HT-29 (cell line): ENCODE measurements at regions not wholly inside any gene's neighbourhood (a gene's known extent, or its start where the extent isn't known, plus 50 kb on each side); places are given as distances from the start of the nearest gene placed in this dataset.

Experiments used
- DNase-seq: peaks from one replicate; pipeline ENCODE4 v3.0.0-alpha.2; 2015; ENCODE audit warnings: low spot score

- no peak for DNase-seq
Measured at GRCh38 chr3:151935446-151935845, 62.0 kb downstream of the SUCNR1 start.

- no peak for DNase-seq
Measured at GRCh38 chr3:151940481-151940880, 67.0 kb downstream of the SUCNR1 start.

GRCh38 chr3:151943539-151943938, 70.1 kb downstream of the SUCNR1 start:
- DNase-seq: no peak

DNA sequence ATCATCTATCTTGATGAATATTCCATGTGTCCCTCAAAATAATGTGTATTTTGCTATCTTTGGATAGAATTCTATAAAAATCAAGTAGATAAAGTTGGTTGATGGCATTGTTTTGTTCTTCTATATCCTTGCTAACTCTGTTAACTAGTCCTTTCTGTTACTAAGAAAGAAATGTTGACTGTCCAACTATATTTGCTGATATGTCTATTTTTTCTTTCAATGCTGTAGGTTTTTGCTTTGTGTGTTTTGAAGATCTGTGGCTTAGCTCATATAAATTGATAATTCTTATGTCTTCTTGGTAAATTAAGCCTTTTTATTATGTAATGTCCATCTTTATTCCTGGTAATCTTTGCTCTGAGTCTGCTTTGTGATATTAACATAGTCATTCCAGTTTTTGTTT, 70.9 kb downstream of the SUCNR1 start:
- DNase-seq: no peak

- no peak for DNase-seq
Measured at GRCh38 chr3:151946606-151947005, 73.2 kb downstream of the SUCNR1 start.

- DNase-seq: peak; percentile 38
Measured at GRCh38 chr3:151949706-151950105, 76.3 kb downstream of the SUCNR1 start.

GRCh38 chr3:151955356-151955755, 81.9 kb downstream of the SUCNR1 start:
- no peak for DNase-seq

DNA sequence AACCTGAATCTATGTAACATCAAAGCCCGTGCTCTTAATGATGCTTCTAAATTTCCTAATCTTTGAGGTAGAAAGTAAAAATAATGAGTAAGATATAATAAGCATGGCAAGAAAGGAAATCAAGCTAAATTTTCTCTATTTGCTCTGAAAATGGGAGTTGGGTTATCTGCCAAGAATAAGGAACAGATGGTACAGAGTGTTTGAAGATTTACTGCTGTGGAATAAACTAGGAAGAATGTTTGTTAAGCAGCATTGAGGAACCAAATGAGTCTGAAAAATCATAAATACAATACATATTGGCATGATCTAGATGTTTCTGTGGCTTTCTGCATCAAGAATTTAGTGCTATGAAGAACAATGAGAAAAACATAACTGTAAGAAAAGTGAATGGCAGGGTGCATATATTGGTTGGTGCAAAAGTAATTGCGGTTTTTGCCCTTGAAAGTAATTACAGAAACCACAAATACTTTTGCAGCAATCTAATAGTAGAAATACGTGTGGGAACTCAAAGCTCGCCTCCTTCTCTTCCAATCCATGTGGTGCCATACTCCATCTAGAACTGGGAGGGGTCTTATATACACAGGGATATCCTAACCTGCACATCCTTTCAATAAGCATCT, 87.6 kb downstream of the SUCNR1 start:
- DNase-seq: no peak

GRCh38 chr3:151962352-151962751, 88.9 kb downstream of the SUCNR1 start:
- no peak for DNase-seq

- no peak for DNase-seq
Measured at GRCh38 chr3:151962912-151963311, 89.5 kb downstream of the SUCNR1 start.

DNA sequence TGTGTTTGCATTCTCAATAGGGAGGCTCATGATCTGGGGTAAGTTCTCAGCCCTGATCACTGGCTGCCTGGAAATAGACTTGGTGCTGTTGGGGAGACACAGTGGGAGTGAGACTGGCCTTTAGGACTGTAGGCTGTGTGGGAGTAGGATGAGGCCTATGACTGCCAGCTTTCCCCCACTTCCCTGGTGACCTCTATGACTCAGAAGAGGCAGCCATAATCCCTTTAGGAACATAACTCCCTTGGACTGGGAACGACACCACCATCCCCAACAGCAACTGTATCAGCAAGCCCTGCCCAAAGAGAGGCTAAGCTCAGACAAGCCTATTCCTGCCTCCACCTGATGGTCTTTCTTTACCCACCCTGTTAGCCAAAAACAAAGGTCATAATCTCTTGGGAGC, 91.3 kb downstream of the SUCNR1 start:
- DNase-seq: no peak

DNA sequence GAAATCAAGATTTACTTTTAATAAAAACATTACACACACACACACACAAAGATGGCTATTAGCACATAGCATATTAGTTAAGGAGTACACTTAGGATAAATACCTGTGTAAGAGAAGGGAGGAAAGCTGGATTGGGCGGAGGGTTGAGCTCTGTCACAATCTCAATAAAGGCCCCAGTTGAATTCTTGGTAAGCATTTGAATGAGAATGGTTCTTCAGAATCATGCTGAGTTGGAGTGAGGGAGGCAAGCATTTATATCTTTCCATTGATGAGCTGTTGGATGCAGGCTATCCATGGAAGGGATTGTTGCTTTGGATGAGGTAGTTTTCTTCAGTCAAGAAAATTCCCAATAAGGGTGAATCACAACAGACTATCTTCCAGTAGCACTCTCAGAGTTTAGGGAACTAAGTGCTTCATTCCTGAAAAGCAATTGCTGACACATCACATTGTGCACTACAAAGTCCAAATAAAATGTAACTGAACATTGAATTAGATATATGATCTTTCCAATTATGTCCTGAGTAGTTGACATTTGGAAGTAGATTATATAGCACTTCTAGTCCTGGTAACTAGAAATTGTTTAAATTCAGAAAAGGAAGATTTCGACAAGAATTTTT, 95.7 kb downstream of the SUCNR1 start:
- no peak for DNase-seq

GRCh38 chr3:151971814-151972579, 98.6 kb downstream of the SUCNR1 start:
- DNase-seq: peak; percentile 92

DNA sequence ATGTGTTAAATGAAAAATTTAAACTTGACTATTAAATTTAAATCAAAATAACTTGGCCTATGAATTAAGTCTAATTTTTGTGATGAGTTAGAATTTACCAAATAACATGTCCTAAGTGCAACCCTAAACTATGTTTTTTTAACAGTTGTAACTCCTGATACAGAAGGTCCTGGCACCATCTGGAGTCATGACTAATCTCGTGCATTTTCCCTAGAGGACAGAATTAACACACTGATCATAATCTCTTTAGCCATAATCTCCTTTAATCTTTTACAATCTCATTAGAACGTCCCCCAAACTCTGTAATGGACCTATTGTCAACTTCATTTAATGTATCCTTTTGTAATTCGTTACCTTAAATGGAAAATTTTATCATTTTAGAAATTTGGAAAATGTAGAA, 100.6 kb downstream of the SUCNR1 start:
- no peak for DNase-seq

GRCh38 chr3:151976211-151977050, 103.0 kb downstream of the SUCNR1 start:
- peak; percentile 88 for DNase-seq

DNA sequence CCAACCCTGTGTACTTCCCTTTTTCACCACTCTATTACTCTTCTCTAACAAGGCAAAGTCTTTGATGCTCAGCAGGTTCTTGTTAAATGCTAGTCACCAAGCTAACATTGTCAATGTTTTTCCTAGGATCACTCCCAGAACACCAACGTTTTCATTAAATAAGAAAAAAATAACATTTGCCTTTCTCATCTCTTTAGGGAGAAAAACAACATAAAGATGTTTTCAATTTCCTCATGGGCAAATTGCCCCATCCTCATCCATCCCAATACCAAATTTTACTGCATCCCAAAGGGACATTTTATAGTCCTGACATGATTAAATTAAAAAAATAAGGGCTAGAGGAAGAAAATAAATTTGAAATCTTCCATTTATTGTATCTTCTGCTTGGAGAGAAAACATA, 106.5 kb downstream of the SUCNR1 start:
- no peak for DNase-seq

DNA sequence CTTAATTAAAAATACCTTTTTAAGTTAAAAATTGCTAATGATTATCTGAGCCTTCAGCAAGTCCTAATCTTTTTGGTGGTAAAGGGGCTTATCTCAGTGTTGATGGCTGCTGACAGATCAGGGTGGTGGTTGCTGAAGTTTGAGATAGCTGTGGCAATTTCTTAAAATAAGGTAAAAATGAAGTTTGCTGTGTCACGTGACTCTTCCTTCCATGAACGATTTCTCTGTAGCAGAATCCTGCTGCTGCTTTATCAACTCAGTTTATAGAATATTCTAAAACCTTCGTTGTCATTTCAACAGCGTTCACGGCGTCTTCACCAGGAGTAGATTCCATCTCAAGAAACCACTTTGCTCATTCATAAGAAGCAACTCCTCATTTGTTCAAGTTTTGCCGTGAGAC, 110.1 kb downstream of the SUCNR1 start:
- DNase-seq: no peak

GRCh38 chr3:151985787-151986430, 112.5 kb downstream of the SUCNR1 start:
- no peak for DNase-seq

DNA sequence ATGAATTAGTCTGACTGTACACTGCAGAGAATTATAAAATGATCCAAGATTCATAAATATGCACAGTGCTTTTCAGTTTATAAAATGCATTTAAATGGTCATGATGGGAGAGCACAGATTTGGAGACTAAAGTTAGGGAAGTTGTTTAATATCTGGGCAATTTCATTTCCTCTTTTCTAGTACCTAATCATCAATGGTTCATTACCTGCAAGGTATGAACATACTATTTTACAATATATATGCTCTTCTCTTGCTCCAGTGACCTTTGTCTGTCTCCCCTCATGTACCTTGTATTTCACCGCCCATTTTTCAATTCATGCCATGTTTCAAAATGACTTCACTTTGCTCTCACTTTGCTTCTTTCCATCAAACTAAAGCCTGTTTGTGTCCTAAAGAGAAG, 114.5 kb downstream of the SUCNR1 start:
- no peak for DNase-seq

DNA sequence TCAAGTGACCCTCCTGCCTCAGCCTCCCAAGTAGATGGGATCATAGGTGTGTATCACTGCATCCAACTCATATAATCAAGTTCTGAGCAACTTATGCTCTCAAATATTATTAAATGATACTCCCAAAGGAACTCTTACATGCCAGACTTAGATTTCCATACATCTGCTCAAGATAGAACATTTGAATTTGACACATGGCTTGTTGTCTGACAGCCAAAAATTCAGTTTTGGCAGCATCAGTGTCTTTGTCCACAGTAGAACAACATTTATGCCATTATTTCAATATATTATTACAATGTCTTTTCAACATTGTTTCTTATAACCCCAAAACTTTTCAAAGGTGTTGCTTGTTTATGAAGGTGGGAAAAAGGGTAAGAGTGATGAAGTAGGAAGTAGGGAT, 116.2 kb downstream of the SUCNR1 start:
- no peak for DNase-seq

- peak; percentile 65 for DNase-seq
Measured at GRCh38 chr3:151990696-151991376, 117.4 kb downstream of the SUCNR1 start.
